Activated T-cell treated with anti-CD3 and anti-CD28 coated beads, Interleukin-2, amount 50 U/mL, for 48 hours (primary cell): ENCODE measurements at regions not wholly inside any gene's neighbourhood (a gene's known extent, or its start where the extent isn't known, plus 50 kb on each side); places are given as distances from the start of the nearest gene placed in this dataset.
A peak's percentile ranks its signal among the peaks of the same experiment; 100 is the strongest.

Source experiments
- DNase-seq, 2 experiments: peaks; one replicate each; pipeline ENCODE4 v3.0.0-alpha.2; 2020

GRCh38 chrX:13266641-13267345 is 53.1 kb downstream of the ATXN3L start:
- DNase-seq = peak in 1 of 2 experiments; percentile 31

DNA sequence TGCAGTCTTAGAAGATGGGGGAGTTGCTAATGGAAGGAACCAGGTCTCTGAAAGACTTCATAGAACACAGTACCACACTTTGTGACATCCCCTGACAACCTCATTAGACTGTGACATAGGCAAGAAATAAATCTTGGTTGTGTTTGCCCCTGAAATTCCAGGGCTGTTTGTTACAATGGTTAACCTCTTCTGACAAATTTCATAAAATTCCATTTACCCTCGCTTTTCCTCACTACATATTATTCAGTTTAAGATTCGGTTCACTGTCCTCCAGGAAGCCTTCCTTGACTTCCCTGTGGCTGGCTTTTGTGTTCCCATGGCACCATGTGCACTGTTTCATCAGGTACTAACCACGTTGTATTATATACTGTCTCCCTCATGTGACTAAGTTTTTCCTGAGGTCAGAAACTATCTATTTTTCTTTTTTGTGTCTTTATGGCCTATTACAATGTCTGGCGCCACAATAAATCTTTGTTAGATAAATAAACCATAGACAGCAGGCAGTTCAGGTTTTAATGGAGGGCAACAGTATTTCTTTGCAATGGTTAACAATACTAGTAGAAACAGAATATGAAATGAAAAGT is 54.2 kb downstream of the ATXN3L start:
- no peak for DNase-seq

DNA sequence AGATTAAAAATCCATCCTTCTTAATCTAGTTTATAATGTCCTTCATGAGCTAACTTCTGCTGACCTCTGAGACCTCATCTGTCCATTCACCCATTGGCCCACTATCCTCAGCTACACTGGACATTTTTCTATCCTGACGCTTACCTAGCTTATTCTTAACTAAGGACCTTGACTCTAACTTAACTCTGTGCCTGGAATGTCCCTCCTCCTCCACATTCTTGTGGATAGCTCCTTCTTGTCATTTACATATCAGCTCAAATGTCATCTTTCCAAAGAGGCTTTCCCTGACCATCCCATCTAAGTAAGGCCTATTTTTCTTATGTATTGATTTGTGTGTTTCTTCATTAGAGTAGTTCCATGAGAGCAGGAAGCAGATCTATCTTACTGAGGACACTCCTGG is 54.7 kb downstream of the ATXN3L start:
- DNase-seq = no peak

DNA sequence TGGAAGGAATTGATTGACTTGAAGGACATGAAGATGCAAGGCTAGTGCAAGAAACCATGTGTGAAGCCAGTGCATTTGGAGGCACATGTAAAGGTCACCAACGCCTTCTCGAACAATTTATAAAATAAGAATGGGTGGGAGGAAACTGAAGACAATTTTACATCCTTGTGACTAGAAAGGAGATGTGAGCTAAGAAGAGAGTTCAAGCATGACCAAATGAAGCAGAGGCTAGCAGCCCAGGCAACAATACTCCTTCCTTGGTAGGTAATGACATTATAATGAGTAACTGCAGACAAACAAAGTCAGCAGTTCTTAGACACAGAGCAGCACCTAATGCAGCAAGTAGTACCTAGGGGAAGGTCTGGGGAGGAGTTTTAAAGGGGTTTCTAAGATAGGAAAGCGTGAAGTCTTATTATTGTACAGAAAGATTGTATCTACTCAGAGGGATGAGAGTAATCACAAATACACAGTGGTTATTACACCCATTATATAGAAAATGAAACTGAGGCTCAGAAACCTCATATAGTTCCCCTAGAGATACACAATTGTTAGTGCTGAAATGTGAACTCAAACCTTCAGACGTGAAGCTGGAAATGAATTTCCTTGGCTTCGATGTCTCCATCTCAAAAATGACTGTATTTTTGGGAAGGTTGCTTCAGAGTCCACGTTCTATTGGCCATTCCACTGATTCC is 56.1 kb downstream of the ATXN3L start:
- DNase-seq = no peak

DNA sequence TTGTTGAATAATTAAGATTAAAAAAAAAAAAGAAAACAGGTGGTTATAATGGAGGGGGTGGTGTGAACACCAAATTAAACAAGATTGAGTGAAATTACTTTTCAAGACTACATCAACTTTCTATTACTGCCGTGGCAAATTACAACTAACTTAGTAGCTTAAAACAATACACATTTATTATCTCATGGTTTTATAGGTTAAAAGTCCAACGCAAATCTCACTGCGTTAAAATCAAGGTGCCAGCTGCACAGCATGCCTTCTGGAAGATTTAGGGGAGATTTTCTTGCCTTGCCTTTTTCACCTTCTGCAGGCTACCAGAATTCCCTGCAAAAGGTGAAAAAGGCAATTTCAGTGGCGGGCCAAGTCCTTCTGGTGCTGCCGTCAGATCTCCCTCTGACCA is 58.5 kb downstream of the ATXN3L start:
- DNase-seq = no peak

DNA sequence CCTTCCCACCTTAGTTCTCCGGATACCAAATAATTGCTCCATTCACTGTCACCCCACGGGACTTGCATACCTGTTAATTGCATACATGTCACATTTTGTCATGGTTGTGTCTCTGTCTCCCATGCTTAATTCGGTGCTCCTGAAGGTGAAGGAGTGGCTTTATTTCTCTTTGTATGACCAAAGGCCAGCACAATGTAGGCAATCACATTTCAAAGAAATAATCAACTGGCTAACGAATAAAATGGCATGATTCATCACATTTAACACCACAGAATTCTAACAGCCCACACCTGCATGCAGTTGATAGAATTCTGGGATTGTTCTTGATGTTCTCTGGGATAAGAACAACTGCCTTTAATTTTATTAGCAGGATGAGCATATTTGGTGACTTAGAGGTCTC is 59.3 kb downstream of the ATXN3L start:
- DNase-seq = no peak

DNA sequence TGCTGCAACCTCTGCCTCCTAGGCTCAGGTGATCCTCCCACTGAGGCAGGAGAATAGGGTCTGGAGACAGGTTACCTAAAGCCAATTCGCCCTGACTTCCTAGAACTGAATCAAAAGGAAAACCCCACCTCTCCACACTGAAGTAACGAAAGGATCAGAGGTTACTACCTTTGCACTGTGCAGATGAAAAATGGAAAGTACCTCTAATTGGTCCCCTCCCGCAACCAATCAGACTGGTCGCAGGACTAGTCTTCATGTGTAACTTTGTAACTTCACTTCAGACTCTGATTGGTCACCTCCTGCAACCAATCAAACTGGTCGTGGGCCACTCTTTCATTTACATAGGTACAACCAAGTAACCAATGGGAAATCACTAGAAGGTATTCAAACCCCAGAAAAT is 61.1 kb downstream of the ATXN3L start:
- DNase-seq = no peak

DNA sequence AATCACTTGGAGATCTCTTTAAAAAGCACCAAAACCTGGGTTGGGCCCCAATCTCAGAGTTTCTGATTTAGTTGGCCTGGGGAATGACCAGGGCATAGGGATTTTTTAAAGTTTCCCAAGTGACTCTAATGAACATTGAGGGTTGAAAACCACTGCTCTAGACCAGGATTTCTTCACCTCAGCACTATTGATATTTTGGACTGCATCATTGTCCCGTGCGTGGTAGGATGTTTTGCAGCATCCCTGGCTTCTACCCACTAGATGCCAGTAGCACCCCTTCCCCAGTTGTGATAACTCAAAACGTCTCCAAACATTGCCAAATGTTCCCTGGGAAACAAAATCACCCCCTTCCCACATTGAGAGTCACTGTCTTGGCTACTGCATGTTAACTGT is 61.8 kb downstream of the ATXN3L start:
- DNase-seq = no peak

DNA sequence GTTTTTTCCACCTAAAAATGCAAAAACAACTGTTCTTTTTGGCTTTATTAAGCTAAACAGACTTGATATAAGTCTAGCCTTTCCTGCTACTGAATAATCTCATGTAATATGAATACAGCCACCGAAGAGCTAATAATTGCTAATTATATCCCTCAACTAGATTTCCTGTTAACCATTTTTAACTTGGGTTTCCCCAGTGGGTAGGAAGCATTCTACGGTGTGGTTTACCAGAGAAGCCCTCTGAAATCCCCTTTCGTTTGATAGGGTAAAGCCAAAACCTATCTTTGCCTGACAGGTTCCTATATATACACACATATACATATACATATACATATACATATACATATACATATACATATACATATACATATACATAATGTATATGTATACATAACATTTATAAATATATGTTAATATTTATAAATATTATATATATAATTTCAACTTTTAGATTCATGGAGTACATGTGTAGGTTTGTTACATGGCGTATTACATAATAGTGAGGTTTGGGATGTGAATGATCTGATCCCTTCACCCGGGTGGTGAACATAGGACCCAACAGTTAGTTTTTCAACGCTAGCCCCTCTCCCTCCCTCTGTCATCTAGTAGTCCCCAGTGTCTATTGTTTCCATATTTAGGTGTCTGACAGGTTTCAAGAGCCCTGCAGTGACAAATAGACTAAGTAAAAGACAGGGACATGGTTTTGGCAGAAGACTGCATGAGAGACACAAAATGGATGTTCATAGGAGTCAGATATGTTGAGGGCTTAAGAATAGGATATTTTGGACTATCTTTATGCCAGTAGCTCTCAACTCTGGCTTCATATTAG is 62.4 kb downstream of the ATXN3L start:
- no peak for DNase-seq

- no peak for DNase-seq
These were observed 63.2 kb downstream of the ATXN3L start for GRCh38 chrX:13256603-13257002.

GRCh38 chrX:13254870-13255269 is 65.0 kb downstream of the ATXN3L start:
- no peak for DNase-seq

DNA sequence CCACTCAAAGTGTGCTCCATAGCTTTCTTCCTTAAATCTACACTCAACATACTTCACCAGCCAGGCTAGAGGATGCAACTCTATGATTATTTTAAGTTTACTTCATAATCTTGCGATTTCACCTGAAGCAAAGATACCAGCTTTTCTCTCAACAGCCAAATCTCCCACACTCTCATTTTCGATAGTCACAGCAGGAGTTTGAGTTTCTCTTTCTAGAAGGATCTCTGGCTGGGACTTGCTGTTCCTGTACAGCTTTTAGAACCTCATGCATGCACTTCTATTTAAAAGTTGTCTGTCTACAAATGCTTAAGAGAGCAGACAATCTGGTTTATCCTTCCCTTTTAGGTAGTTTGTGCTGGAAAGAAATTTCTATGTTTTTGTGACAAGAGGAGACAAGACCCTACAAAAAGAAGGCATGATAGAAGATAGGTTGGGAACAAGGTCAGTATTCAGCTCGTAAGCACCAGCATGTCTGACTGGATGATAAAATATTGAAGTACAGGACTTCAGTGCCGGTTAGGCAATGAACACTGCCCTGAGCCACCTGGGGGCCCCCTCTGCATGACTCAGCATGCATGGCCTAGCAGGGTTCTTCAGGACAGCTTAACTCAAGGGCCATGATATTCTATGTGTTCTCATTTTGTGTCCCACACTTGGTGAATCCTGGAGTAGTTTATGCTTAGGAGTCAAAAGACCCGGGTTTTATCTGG is 65.6 kb downstream of the ATXN3L start:
- peak in 1 of 2 experiments; percentile 24 for DNase-seq

DNA sequence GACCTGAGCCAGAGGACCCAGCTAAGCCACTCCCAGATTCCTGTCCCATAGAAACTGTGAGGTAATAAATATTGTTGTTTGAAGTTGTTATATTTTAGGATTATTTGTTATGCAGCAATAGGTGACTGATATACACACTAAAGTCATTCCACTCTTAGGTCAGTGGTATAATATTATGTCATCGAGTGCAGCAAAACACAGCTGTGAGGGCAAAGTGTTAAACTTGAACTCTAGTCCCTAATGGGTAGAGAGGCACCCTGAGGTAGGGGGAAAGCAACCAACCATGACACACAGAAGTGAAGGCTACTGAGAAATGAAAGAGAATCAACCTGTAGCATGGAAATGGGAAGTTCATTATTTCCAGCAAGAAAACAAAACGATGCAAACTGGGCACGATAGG is 66.6 kb downstream of the ATXN3L start:
- no peak for DNase-seq

GRCh38 chrX:13252726-13253125 is 67.1 kb downstream of the ATXN3L start:
- DNase-seq = no peak

- DNase-seq = no peak
These were observed 68.8 kb downstream of the ATXN3L start for GRCh38 chrX:13250826-13251580.

DNA sequence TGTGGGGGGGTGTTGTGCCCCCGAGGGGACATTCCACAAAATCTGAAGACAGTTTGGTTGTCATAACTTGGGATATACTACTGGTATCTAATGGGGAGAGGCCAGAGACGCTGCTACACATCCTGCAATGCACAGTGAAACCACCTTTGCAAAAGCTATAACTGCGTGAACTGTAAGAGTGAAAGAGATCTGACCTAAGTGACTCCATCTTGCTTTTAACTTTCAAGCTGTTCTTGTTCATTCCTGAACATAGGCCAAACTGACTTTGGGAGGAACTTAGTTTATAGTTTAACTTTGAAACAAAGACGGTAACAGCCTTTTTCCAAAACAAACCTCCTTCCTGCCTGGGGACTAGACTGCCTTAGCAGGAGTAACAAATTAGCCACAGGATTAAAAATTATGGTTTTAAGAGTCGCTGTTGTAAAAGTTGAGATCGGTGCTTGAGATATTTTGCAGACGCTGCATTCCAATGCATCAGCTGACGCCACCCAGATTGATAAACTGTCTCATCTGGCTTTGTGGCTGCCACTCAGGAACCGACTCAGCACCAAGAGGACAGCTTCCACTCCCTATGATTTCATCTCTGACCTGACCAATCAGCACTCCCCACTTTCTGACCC is 70.9 kb downstream of the ATXN3L start:
- DNase-seq = no peak

- no peak for DNase-seq
These were observed 80.6 kb downstream of the ATXN3L start for GRCh38 chrX:13239272-13239671.

DNA sequence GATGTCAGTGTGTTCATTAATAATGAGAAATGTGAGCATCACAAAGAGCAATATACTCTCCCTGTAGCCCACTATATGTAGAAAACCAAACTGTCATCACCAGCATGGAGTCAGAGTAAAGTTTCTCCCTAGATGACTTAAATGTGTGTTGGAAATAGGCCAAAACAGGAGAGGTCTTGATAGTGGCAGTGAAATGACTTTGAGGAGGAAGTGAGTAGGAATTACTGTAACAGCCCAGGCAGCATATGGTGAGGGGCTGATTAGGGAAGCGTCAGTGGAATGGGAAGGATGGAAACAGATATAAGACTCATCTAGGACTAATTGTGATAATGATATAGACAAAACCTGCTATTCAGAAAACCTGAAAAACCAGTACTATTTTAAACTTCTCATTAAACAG is 83.9 kb downstream of the ATXN3L start:
- no peak for DNase-seq

- DNase-seq = no peak
These were observed 87.4 kb downstream of the ATXN3L start for GRCh38 chrX:13232484-13232883.

DNA sequence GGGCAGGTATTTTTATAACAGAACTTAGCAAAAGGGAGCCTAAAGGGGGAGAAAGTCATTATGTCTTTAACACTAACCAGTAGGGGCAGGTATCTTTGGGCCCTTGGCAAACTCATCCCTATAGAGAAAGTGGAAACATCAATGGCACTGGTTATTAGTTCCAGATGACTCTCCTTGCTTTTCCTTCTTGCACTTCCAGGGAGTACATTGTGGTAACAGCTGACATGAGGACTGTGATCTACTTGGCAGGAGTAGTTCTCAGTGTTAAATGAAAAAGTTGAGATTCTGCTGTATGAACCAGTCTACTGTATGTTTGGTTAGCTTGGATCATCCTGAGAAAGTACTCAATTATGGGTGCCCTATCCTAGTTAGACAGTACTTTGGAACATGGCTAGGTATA is 93.6 kb downstream of the ATXN3L start:
- DNase-seq = no peak

- no peak for DNase-seq
These were observed 95.8 kb downstream of the ATXN3L start for GRCh38 chrX:13223868-13224567.
